DOHH2 (cell line): ENCODE measurements at regions not wholly inside any gene's neighbourhood (a gene's known extent, or its start where the extent isn't known, plus 50 kb on each side); places are given as distances from the start of the nearest gene placed in this dataset.

ENCODE experiments used
- H3F3A ChIP-seq: fragments of 200-600 bp; sonication (generic), shearing (Covaris generic); 2 replicates; pipeline ENCODE4 v1.6.0; 2016; ENCODE audit warnings: antibody characterized with exemption, mild to moderate bottlenecking; ENCODE audit not compliant: control insufficient read depth, insufficient read depth
- H3K27ac ChIP-seq: fragments of 200-600 bp; sonication (generic); 2 replicates; pipeline ENCODE4 v1.5.1; 2014; ENCODE audit warnings: low read depth, mild to moderate bottlenecking, low read length, moderate library complexity
- H3K27me3 ChIP-seq: fragments of 200-600 bp; sonication (generic); 2 replicates; pipeline ENCODE4 v1.6.1; 2014; ENCODE audit warnings: mild to moderate bottlenecking, low read length, mixed read lengths; ENCODE audit not compliant: control insufficient read depth
- H3K36me3 ChIP-seq: fragments of 200-600 bp; sonication (generic); 2 replicates; pipeline ENCODE4 v1.6.1; 2014; ENCODE audit warnings: mild to moderate bottlenecking, low read length, moderate library complexity, mixed read lengths; ENCODE audit not compliant: control insufficient read depth
- H3K4me1 ChIP-seq: fragments of 200-600 bp; sonication (generic); 2 replicates; pipeline ENCODE4 v1.6.1; 2014; ENCODE audit warnings: mild to moderate bottlenecking, low read length, mixed read lengths; ENCODE audit not compliant: control insufficient read depth
- H3K4me2 ChIP-seq: fragments of 200-600 bp; sonication (generic); 2 replicates; pipeline ENCODE4 v1.6.0; 2014; ENCODE audit warnings: mild to moderate bottlenecking, low read length, moderate library complexity
- H3K4me3 ChIP-seq: fragments of 200-600 bp; sonication (generic); 2 replicates; pipeline ENCODE4 v1.5.1; 2014; ENCODE audit warnings: mild to moderate bottlenecking, low read length, mixed read lengths
- H3K79me2 ChIP-seq: fragments of 200-600 bp; sonication (generic); 2 replicates; pipeline ENCODE4 v1.6.1; 2014; ENCODE audit warnings: mild to moderate bottlenecking, low read length, mixed read lengths; ENCODE audit not compliant: control insufficient read depth
- H3K9me2 ChIP-seq: fragments of 200-600 bp; sonication (generic); replicated peaks from 2 replicates; pipeline ENCODE4 v1.6.1; 2014; ENCODE audit warnings: mild to moderate bottlenecking, low read length, mixed read lengths; ENCODE audit not compliant: control insufficient read depth
- H3K9me3 ChIP-seq: fragments of 200-600 bp; sonication (generic); 2 replicates; pipeline ENCODE4 v1.6.1; 2014; ENCODE audit warnings: antibody characterized with exemption, low read length, mixed read lengths; ENCODE audit not compliant: control insufficient read depth, insufficient read depth
- H4K20me1 ChIP-seq: fragments of 200-600 bp; sonication (generic); 2 replicates; pipeline ENCODE4 v1.6.0; 2014; ENCODE audit warnings: low read depth, mild to moderate bottlenecking, antibody characterized with exemption, low read length, moderate library complexity; ENCODE audit not compliant: control insufficient read depth, insufficient read depth
- EZH2phosphoT487 ChIP-seq: fragments of 200-600 bp; sonication (generic); IDR thresholded peaks from 2 replicates; pipeline ENCODE4 v1.6.1; 2017; ENCODE audit warnings: borderline replicate concordance, mild to moderate bottlenecking, antibody characterized with exemption, low read length, moderate library complexity, mixed read lengths
- TF ChIP-seq, protein P1 (sequence below): fragments of 200-600 bp; sonication (generic); IDR thresholded peaks from one replicate; pipeline ENCODE4 v1.5.1; 2014; ENCODE audit warnings: antibody characterized with exemption, mild to moderate bottlenecking, low read depth, low read length; ENCODE audit not compliant: poor library complexity, severe bottlenecking

DNA sequence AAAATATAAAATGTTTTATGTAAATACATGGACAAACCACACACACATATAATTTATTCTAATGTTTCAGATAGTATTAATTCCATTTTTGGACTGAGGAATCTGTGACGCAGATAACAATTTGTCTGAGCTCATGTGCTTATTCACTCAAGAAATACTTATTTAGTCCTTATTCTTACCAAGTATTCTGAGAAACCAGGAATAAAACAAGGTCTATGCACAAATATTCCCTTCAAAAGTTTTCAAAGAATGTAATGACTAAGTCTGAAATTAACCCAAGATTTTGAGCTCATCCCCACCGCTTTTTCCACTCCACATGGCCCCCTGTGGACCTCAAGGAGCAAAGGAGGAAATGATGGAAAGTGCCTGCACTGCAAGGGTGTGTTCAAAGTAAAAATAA, 1022.3 kb downstream of the EFNA5 start:
- Histone ChIP-seq H3K4me2 (no peak overlapping the region), H3K79me2 (no peaks in the 10 kb centered on the region), H3K36me3 (no peaks in the 10 kb centered on the region), H4K20me1 (no peaks in the 10 kb centered on the region), H3F3A (no peaks in the 10 kb centered on the region), H3K27ac (no peak overlapping the region), H3K27me3 (no peaks in the 10 kb centered on the region), H3K4me1 (no peaks in the 10 kb centered on the region), H3K9me2 (no peaks in the 10 kb centered on the region), H3K9me3 (no peaks in the 10 kb centered on the region), H3K4me3 (no peak overlapping the region)
- no peak for TF ChIP-seq EZH2phosphoT487
- TF ChIP-seq, protein P1, sequence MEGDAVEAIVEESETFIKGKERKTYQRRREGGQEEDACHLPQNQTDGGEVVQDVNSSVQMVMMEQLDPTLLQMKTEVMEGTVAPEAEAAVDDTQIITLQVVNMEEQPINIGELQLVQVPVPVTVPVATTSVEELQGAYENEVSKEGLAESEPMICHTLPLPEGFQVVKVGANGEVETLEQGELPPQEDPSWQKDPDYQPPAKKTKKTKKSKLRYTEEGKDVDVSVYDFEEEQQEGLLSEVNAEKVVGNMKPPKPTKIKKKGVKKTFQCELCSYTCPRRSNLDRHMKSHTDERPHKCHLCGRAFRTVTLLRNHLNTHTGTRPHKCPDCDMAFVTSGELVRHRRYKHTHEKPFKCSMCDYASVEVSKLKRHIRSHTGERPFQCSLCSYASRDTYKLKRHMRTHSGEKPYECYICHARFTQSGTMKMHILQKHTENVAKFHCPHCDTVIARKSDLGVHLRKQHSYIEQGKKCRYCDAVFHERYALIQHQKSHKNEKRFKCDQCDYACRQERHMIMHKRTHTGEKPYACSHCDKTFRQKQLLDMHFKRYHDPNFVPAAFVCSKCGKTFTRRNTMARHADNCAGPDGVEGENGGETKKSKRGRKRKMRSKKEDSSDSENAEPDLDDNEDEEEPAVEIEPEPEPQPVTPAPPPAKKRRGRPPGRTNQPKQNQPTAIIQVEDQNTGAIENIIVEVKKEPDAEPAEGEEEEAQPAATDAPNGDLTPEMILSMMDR = no peak

DNA sequence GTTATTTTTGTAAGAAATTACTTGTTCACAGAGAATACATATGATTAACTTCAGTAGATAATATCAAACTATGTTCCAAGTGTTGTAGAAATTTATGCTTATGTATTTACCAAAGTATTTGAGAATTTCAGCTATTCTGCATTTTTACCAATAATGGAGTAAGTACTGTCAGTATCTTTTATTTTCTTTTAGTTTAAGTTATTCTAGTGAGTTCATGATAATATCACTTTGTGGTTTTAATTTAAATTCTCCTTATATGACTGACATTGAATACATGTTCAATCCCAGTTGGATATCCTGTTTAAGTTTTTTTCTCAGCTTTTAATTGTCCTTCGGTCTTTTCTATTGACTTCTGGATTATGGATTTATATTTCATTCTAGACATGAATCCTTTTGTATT, 1024.6 kb downstream of the EFNA5 start:
- Histone ChIP-seq H3K4me1 (no peaks in the 10 kb centered on the region), H4K20me1 (no peaks in the 10 kb centered on the region), H3K27ac (no peak overlapping the region), H3K4me3 (no peak overlapping the region), H3K79me2 (no peaks in the 10 kb centered on the region), H3F3A (no peaks in the 10 kb centered on the region), H3K36me3 (no peaks in the 10 kb centered on the region), H3K4me2 (no peak overlapping the region), H3K9me2 (no peaks in the 10 kb centered on the region), H3K9me3 (no peaks in the 10 kb centered on the region), H3K27me3 (no peaks in the 10 kb centered on the region)
- TF ChIP-seq EZH2phosphoT487 = no peak
- TF ChIP-seq, protein P1 = no peak

DNA sequence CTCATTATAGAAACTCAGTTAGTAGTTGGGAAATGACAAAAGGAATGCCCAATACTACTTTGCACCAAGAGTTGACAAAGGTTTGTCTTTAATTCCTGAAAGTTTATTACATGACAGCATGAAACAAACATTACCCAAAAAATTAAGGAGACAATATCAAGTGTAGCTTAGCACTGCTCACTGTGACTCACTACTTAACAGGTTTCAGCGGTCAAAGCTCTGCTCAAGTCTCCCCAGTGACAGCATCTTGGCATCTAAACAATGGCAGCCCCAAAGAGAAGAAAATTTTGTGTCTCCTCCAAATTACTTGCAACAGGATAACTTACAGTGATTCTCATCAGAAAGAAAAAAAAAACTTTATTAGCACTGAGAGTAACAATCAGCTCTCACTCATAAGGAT, 1030.2 kb downstream of the EFNA5 start:
- H3K27ac ChIP-seq = no peak overlapping the region
- TF ChIP-seq, protein P1 = no peak
- TF ChIP-seq EZH2phosphoT487 = no peak
- no peaks in the 10 kb centered on the region for H3K79me2 ChIP-seq
- no peak overlapping the region for H3K4me3 ChIP-seq
- no peaks in the 10 kb centered on the region for H4K20me1 ChIP-seq
- no peaks in the 10 kb centered on the region for H3F3A ChIP-seq
- H3K9me2 ChIP-seq = no peaks in the 10 kb centered on the region
- no peak overlapping the region for H3K4me2 ChIP-seq
- no peaks in the 10 kb centered on the region for H3K4me1 ChIP-seq
- H3K9me3 ChIP-seq = no peaks in the 10 kb centered on the region
- H3K36me3 ChIP-seq = no peaks in the 10 kb centered on the region
- H3K27me3 ChIP-seq = no peaks in the 10 kb centered on the region

DNA sequence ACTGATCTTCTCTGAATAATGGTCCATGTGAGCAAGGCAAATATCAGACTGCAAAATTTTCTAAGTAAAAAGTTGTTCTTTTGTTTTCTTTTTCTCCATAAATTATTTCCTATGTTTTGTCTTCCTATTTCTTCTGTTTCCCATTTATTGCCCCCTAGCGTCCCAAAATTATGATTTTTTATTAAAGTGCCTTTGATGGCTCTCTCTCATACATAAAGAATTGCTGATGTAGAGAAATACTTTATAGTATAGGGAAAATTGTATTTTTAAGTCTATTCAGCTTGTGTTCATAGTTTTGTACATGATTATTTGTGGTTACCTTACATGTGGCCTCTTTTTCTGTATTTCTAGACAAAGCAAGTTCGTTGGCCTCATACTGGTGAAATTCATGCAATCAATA, 1031.2 kb downstream of the EFNA5 start:
- Histone ChIP-seq H3K4me2 (no peak overlapping the region), H3K36me3 (no peaks in the 10 kb centered on the region), H3K79me2 (no peaks in the 10 kb centered on the region), H3K27ac (no peak overlapping the region), H3K4me1 (no peaks in the 10 kb centered on the region), H3K9me2 (no peaks in the 10 kb centered on the region), H3K4me3 (no peak overlapping the region), H3K27me3 (no peaks in the 10 kb centered on the region), H3K9me3 (no peaks in the 10 kb centered on the region), H4K20me1 (no peaks in the 10 kb centered on the region), H3F3A (no peaks in the 10 kb centered on the region)
- TF ChIP-seq, protein P1 = no peak
- no peak for TF ChIP-seq EZH2phosphoT487
